Right lung (tissue), 2 donors: ENCODE measurements at regions not wholly inside any gene's neighbourhood (a gene's known extent, or its start where the extent isn't known, plus 50 kb on each side); places are given as distances from the start of the nearest gene placed in this dataset.

Source experiments
- DNase-seq, 2 donors: peaks; one replicate each; pipeline ENCODE4 v3.0.0-alpha.2; 2013

DNA sequence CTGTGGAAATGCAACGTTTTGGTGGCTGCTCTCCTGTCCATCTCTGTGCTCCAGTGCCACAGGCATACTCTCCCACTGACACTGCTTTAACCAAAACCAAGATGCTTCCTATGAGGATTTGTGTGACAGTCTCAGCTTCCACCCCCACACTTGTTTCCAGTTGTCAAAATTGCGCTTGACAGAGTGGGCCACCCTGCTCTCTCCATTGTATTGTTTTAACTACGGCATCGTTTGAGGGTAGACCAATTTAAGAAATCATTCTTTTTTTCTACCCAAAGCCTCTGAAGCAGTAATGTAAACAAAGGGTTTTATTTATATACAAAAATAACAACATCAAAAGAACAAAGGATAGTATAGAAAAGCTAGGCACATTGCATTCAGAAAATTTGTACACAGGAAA is 178.0 kb downstream of the INHBA start:
- no peak for DNase-seq

GRCh38 chr7:41520445-41520844 is 182.4 kb downstream of the INHBA start:
- DNase-seq: no peak

DNA sequence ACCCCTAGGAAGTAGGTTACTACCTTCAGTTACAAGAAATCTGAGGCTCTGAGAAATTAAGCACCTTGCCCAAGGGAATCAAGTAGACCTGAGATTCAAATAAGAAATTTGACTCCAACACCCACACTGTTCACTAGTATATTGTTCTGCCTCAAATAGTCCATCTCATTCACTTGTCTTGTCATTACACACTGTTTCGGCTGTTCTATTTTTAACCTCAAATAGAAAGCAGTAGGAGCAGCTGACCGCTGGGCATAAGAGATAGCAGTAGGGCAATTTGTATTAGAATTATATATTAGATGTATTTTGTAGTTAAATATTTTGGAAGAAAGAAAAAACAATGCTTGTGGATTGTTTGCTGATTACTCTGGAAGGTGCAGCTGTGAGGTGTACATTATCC is 185.1 kb downstream of the INHBA start:
- no peak for DNase-seq

- no peak for DNase-seq
These were observed 194.1 kb downstream of the INHBA start for GRCh38 chr7:41508755-41509154.

DNA sequence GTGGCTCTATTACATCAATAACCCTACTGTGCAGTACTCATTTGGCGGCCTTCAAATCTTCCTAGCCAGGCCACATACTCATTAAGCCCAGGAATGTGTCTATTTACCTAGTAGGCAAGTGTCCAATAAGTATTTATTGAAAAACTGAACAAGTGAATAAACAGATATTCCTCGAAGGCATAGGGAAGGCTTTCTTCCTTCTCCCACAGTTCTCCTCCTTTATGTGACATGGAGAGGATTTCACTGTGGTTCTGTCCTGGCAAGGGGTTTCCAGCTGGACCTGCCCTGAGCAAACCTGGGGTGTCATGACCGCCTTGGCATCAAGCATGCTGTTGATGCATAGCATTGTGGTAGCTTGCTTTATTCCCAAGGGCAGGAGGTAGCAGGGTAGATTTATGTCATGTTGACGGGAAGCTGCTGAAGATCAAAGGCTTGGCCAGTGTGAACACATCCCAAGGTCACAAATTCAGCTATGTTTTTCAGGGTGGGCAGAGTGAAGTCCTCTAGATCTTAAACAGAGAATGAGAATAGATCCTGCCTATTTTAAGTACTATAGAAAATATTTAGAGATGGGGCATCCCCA is 195.1 kb downstream of the INHBA start:
- no peak for DNase-seq

GRCh38 chr7:41504214-41504980 is 198.5 kb downstream of the INHBA start:
- DNase-seq: no peak

DNA sequence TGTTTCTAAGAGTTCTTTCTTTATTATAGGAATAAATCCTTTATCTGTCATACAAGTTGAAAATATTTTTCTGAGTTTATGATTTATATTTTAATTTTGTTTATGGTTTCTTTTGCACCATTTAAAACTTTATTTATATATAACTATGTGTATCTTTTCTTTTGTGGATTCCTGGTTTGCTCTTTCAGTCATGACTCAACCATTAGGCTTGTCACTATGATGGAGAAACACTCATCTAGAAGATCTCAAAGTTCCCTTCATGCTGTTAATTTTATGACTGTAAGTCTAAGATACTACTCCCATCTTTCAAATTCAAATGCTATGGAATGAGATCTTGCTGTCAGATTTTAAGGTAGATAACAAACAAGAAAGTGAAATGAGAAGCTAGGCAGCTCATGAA is 199.5 kb downstream of the INHBA start:
- DNase-seq: no peak

DNA sequence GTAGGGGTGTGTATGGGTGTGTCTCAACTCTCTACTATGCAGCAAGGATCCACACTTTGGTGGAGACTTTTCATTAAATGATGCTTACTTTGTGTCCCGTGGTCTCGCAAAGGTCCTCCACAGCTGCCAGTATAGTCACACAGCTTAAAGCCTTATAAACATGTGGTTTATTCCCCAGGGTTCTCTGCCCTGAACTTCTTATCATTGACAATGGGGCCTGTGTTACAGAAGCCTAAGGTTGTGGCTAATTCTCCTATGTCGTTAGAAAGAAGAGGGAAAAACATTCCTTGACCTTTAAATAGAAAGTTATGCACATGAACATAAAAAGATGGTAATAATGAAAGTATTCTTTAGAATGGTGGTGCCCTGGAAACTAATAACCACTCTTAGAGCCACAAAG is 201.4 kb downstream of the INHBA start:
- no peak for DNase-seq

DNA sequence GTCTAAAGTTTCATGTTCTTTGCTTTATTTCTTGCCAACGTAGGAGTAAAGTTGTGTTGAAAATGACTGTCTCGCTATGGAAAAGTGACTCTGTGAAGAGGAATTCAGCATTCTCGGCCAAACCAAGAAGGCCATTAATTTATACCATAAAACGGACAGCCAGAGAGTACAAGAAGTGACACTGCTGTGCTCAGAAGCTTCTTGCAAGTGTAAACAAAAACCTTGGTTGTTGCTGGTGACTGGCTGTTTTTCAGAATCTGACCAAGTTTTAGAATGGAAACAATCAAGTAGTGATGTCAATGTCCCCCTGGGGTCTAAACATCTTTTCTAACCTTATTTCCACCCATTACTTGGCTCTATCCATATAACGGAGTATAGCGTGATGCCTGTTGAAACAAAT is 201.9 kb downstream of the INHBA start:
- no peak for DNase-seq

DNA sequence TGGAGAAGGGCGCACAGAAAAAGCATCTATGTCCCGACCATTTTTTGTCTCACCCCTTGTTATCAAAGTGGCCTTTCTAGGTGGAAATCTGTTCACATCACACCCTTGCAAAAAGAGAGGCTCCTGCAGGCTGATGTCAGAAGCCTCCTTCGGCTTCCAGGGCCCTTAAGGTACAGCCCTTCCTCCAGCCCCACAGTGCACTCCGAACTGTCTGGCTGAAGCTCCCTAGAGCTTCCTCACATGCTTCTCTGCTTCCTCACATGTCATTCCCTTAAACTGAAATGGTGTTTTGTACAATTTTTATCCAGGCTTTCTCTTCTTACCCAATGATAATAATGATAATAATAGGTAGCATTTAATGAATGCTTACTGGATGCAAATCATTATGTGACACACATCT is 210.3 kb downstream of the INHBA start:
- DNase-seq: no peak

- DNase-seq: peak; percentile 95 to 98
These were observed 210.9 kb downstream of the INHBA start for GRCh38 chr7:41491883-41492471.

DNA sequence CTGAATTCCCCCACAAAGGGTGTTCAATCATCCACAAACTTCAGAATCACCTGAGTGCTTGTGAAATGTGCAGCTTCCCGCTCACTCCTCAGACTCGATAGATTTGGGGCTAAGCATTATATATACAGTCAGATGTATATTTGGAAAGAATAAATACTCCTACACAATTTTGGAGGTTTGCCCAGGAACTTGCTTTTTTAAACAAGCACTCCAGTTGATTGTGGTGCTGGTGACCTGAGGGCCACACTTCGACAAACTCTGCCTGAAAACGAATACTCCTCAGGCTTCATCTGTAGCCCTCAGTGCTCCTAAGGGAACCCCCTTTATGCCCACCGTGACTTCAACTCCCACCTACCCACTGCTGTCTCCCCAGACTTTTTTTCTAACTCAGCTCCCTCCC is 211.6 kb downstream of the INHBA start:
- peak; percentile 50 to 60 for DNase-seq

GRCh38 chr7:41489885-41490284 is 213.0 kb downstream of the INHBA start:
- no peak for DNase-seq

DNA sequence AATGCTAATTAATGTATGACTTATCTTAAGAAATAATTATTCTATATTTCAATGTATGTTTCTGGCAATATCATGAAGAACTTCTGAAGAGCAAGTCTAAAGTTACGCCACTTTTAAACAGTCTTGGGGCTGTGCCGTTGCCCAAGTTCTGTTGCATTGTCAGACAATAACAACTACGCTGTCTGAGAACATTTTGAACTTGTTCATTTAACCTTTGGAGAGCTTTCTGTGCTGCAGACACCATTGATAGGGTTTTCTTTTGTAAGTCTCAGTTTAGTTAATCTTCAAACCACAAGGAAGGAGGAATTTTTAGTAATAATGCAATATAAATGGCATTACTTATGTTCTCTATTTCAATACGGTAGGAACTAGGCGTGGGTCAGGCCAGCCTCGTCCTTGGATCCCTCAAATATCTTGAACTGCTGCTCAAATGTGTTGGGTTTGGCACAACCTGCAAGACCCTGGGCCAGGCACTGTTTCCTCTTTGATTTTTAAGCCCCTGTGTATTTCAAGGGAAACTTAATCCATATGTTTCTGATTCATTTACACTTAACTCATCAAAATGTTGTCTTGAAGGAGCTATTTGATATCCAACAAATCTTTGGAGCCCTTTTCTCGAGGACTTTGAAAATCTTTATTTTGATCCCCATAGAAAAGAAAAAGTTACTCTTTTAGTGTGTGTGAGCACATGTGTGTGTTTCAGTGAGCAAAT is 215.5 kb downstream of the INHBA start:
- no peak for DNase-seq

DNA sequence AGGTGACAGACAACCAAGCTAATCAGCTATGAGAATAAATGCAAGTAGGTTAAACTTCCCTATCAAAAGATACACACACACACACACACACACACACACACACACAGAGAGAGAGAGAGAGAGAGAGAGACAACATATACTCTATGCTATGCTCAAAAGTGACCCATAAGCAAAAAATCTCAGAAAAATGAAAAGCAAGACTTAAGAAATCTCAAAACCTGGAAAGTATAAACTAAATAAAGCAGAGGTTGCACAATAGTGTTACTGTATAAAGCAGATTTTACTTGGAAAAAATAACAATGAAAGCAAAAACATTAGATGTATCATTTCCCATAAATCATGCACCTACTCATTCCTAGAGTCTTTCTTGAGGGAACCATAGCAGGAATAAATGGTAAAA is 221.5 kb downstream of the INHBA start:
- no peak for DNase-seq

- no peak for DNase-seq
These were observed 224.7 kb downstream of the INHBA start for GRCh38 chr7:41478187-41478586.

GRCh38 chr7:41476460-41476803 is 226.5 kb downstream of the INHBA start:
- DNase-seq: no peak

DNA sequence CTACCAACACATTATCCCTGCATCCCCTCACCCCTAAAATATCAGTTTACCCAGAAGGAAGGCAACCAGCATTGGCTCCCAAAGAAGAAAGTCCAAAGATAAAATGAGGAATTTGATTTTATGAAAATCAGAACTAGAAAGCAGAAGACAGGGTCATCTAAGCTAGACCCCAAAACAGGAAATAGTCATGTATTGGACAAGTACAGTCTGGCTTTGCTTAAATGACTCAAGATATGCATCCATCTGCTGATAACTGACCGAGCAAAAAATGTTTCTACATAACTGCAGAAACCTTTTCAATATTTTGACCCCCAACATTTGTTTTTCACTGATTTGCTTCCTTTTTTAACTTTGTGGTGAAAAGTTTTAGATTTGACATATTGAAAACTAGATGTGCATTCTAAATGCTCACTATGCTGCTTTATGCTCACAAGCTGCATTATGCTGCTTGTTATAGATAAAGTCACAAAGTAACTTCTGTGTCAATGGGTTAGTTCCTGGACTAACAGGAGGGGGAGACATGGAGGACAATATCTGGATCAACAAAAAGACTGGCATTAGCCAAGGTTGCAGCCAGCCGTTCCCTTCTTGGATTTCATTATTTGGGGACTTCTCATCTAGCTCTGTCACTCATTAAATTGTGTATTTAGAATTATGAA is 227.0 kb downstream of the INHBA start:
- DNase-seq: no peak

DNA sequence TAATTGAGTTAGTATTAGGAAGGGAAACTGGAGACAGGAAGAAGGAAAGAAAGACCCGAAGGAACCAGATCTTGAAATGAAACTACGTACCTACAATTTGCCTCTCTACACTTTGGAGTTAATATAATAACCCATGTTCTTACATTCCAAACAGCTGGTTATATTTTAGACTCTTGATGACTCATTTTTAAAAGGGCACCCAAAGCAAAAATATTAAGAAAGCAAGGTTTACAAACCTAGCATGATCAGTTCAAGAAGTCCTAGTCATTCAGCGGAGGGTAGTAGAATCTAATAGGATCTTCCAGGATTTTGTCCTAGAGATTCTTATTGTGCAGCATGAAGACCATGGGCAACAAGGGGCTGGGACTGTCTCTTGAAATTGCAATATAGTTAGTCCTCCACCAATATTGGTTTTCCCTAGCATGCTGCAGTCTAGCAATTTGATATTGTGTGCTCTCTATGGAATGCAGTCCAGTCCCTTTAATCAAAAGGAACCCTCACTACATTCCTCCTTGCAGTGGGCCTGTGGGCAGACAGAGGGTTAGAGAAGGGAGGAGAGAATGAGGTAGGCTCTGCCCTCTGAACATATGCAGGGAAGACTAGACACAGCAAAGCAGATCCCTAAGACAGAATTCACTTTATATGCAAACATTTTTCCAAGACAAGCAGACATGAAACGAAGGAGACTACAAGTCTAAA is 230.3 kb downstream of the INHBA start:
- DNase-seq: no peak

GRCh38 chr7:41470081-41470480 is 232.8 kb downstream of the INHBA start:
- DNase-seq: no peak

GRCh38 chr7:41467596-41467995 is 235.3 kb downstream of the INHBA start:
- no peak for DNase-seq
